ENCODE measurements at regions not wholly inside any gene's neighbourhood (a gene's known extent, or its start where the extent isn't known, plus 50 kb on each side); places are given as distances from the start of the nearest gene placed in this dataset.

- DNase-seq = no peak
These were observed 189.4 kb upstream of the SHH start for GRCh38 chr7:156001496-156002260.

- DNase-seq = no peak
These were observed 188.5 kb upstream of the SHH start for GRCh38 chr7:156000601-156001396.

- no peak for DNase-seq
These were observed 187.6 kb upstream of the SHH start for GRCh38 chr7:155999631-156000489.

GRCh38 chr7:155998766-155999630 is 186.7 kb upstream of the SHH start:
- no peak for DNase-seq

- DNase-seq = peak; percentile 30 to 39
These were observed 186.0 kb upstream of the SHH start for GRCh38 chr7:155998328-155998691.

DNA sequence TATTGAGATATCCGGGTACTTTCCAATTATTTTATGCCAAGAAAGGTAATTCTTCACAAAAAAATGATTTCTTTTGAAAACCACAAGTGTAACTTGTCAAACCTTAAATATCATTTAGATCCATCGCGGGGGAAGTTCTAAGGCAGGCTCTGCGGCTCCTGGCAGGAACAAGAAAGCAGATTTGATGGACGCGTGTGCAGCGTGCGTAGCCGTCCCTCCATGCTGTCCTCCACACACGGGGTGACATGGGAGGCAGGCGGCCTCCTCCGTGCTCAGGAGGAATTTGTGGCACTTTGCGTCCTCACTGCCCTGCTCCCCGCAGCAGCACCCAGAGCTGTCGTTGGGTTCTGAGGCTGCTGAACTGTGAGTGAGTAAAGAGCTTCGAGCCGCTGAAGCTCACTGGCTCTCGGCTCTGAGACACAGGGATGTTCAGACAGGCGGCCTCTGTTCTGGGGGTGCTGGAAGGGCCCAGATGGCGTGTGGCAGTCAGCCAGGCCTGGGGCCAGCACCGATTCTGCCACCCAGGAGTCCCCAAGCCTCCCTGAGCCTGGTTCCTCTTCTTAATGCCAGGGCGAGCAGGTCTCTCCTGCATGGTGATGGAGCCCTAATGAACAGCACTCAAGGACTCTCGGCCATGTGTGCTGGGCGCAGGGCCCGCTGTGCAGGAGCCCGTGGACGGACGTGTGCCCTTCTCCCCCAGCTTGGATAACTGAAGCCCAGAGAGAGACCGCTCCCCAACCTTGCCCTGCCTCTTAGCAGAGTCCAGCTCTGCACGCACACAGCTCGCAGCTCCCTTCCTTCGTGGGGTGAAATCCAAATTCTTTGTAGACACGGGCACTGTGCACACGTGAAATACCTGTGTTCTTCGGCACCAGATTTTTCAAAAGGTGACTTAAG is 185.4 kb upstream of the SHH start:
- no peak for DNase-seq

- no peak for DNase-seq
These were observed 184.5 kb upstream of the SHH start for GRCh38 chr7:155996718-155997280.

- no peak for DNase-seq
These were observed 182.9 kb upstream of the SHH start for GRCh38 chr7:155995183-155995612.

DNA sequence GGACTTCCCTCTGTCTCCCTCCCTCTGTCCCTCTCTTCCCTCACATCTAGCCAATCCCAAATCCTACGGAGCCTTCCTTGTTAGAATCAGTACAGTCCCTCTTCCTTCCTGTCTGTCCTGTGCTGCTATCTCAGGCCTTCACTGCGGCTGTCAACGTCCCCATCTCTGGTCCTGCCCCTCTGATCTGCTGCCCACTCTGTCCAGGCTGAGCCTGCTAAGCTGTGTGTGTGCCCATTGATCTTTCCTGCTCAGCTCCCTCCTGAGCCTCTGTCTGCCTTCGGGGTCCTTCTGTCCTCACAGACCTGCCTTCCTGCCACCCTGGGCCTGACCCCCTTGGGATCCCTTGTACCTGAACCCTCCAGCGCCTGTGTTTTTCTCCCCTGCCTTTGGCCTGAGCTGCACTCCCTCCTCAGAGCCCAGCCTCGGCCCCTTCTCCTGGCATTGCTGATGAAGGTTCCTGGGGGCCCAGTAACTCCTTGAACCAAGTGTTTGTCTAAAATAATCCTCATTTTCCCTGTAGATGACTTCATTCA is 182.1 kb upstream of the SHH start:
- DNase-seq = no peak

- DNase-seq = no peak
These were observed 181.4 kb upstream of the SHH start for GRCh38 chr7:155993420-155994278.

DNA sequence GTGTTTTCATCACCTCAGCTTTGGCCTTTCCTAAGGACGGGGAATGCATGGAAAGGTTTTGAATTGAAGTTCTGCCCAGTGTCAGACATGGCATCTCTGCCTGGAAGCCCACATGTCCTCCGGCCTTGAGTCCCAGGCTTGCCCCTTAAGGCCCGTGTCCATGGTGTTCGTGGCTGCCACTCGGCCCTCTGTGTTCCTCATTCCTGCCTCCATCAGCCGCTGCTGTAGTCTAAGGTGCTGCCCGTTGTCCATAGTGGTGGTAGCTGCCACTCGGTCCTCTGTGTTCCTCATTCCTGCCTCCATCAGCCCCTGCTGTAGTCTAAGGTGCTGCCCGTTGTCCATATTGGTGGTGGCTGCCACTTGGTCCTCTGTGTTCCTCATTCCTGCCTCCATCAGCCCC is 180.7 kb upstream of the SHH start:
- no peak for DNase-seq

- DNase-seq = no peak
These were observed 180.3 kb upstream of the SHH start for GRCh38 chr7:155992538-155992937.

DNA sequence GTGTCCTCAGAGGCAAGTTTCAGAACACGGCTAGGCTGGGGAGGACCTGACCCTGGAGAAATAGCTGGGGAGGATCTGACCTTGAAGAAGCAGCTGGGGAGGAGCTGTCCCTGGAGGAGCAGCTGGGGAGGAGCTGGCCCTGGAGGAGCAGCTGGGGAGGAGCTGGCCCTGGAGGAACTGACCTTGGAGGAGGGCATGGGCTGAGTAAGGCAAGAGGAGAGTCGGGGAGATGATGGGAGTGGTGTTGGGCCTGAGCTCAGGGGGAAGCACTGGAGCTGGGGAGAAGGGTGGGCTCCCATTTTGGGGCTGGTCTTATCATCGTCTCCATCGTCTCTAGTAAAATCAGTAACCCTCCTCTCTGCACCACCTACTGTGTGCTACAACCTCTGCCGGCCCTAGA is 179.8 kb upstream of the SHH start:
- DNase-seq = no peak

GRCh38 chr7:155991470-155991869 is 179.2 kb upstream of the SHH start:
- DNase-seq = no peak

DNA sequence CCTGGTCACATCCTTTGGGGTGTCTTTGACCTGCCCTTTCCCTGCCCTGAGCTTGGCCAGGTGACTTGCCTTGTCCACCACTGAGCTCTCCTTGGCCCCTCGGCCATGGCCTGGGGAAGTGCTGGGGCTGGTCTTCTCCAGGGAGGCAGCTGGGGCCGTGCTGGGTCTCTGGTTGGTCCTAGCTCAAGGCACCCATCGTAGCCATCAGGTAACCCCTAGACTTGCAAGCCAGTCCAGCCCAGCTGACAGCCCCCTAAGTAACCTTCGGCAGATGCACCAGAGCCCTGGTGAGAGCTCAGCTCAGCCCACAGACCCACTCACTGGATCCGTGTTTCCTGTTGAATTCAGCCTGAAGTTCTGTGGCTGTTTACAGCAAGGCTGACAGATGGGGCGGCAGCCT is 176.2 kb upstream of the SHH start:
- DNase-seq = no peak

DNA sequence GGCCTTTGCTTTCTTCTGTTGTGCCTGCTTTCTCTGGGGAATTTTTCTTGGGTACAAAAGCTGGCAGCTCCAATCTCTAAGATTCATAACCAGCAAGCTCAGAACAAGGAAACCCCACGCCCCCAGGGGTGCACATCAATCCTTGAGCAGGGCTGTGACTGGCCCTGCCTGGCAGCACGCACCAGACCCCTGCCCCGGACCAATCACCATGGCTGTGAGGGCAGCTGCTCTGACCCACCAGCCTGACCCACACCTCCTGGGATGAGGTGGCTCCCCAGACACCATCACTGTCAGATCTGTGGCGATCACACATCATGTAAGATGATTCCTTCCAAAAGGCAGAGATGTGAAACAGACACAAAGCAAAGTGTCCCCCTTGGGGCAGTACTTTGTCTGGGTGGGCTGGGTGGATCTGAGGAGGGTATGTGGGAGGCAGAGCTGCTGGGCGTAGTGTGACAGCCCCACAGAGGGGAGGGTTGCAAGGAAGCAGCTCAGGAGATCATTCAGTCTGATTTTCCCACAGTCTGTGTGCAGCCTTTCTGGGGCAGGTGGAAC is 175.5 kb upstream of the SHH start:
- DNase-seq = no peak

DNA sequence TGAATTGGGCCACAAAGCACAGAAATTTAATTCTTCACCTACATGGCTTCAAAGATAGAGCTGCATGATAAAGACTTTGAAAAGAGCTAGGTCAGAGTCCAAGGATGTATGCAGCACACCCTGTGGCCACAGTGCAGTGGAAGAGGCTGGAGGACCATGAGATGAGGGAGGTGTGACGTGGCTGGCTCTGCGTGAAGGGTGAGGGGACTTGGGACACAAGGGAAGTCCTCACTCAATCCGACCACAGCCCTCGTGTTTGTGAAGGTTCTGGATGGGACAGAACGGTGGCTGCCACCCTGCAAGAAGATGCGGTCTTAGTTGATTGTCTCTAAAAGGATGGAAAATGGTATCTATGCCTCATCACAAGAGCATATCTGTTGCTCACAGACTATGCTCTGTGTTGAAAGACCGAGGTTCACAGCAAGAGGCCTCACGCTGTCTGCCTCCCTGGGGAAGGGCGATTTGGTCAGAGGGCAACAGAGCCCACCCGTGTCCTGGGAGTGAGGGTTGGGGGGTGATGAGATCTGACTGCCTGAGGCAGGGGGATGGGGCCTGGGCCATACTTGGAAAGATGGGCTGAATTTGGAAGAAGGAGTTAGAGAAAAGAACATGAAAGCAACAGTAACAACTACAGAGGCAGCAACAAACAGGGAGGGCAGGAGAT is 174.4 kb upstream of the SHH start:
- DNase-seq = no peak

DNA sequence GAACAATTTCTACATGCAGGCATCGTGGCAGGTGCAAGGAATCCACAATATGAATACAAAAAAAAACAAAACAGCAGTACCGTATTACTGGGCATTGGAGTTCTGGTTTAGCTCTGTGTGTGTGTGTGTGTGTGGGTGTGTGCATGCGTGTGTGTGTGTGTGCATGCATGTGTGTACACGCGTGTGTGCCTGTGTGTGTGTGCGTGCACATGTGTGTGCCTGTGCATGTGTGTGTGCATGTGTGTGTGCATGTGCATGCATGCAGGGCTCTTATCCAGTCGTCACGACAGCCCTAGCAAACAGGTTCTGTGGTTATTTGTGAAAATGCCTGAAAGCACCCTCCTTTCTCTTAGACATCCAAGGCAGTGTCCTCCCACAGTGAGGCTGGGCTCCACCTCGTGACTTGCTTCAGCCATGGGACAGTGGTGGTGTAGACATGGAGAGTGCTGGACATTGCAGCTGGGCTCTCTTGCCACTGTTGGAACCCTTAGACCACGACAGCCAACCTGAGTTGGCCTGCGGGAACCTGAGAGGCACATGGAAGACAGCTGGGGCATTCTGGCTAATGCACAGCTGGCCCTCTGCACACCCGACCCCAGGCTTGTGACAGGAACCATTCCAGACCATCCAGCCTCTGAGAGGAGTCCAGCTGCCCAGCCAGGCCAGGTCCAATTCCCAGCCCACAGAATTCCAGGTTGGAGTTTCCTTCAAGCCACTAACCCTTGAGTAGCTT is 173.4 kb upstream of the SHH start:
- no peak for DNase-seq
